ENCODE measurements at regions not wholly inside any gene's neighbourhood (a gene's known extent, or its start where the extent isn't known, plus 50 kb on each side); places are given as distances from the start of the nearest gene placed in this dataset.

DNA sequence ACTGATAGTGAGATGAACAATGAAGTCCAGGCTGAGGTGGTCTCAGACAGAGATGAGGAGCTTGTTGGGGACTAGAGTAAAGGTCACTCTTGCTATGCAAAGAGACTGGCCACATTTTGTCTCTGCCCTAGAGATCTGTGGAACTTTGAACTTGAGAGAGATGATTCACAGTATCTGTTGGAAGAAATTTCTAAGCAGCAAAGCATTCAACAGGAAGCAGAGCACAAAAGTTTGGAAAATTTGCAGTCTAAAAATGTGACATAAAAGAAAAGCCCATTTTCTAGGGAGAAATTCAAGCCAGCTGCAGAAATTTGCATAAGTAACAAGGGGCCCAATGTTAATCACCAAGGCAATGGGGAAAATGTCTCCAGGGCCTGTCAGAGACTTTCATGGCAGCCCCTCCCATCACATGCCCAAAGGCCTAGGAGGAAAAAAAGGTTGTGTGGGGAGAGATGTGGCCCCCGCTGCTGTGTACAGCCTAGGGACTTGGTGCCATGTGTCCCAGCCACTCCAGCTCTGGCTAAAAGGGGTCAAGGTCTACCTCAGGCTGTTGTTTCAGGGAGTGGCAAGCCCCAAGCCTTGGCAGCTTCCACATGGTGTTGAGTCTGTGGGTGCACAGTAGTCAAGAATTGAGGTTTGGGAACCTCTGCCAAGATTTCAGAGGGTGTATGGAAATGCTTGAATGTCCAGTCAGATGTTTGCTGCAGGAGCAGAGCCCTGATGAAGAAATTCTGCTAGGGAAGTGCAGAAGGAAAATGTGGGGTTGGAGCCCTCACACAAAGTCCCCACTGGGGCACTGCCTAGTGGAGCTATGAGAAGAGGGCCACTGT is 262.8 kb downstream of the DKK2 start:
- Histone ChIP-seq H3K4me3 (ENCODE audit: low read depth, low read length) (no peak overlapping the region), H3K27me3 (ENCODE audit: control insufficient read depth, insufficient read depth, low read length) (no peaks in the 10 kb centered on the region), H3K9me3 (ENCODE audit: control insufficient read depth, insufficient read depth, low read length) (no peaks in the 10 kb centered on the region), H3K27ac (ENCODE audit: low read depth, low read length) (no peak overlapping the region)
- TF ChIP-seq, protein P1, sequence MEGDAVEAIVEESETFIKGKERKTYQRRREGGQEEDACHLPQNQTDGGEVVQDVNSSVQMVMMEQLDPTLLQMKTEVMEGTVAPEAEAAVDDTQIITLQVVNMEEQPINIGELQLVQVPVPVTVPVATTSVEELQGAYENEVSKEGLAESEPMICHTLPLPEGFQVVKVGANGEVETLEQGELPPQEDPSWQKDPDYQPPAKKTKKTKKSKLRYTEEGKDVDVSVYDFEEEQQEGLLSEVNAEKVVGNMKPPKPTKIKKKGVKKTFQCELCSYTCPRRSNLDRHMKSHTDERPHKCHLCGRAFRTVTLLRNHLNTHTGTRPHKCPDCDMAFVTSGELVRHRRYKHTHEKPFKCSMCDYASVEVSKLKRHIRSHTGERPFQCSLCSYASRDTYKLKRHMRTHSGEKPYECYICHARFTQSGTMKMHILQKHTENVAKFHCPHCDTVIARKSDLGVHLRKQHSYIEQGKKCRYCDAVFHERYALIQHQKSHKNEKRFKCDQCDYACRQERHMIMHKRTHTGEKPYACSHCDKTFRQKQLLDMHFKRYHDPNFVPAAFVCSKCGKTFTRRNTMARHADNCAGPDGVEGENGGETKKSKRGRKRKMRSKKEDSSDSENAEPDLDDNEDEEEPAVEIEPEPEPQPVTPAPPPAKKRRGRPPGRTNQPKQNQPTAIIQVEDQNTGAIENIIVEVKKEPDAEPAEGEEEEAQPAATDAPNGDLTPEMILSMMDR (IDR thresholded peaks at IDR 0.05; ENCODE audit: low read depth, low read length) = no peak
- DNase-seq (ENCODE audit: low read depth, low spot score) = no peak
- POLR2A ChIA-PET = no interaction called here
- CTCF ChIA-PET = no interaction called here

DNA sequence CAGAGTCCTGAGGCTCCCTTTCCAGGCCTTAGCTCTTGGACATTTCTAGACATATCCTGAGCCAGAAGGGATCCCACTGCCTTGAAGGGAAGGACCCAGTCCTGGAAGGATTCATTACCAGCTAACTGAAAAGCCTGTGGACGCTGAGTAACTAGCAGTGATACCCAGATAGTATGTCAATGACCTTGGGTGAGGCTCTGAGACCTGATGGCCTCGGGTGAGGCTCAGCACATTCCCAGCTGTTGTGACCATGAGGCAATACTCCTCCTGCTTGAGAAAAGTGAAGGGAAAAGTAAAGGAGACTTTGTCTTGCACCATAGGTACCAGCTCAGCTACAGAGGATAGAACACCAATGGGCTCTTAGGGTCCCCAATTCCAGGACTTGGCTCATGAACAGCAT is 268.1 kb downstream of the DKK2 start:
- Histone ChIP-seq H3K27ac (ENCODE audit: low read depth, low read length) (no peak overlapping the region), H3K4me3 (ENCODE audit: low read depth, low read length) (no peak overlapping the region), H3K9me3 (ENCODE audit: control insufficient read depth, insufficient read depth, low read length) (no peaks in the 10 kb centered on the region), H3K27me3 (ENCODE audit: control insufficient read depth, insufficient read depth, low read length) (no peaks in the 10 kb centered on the region)
- POLR2A ChIA-PET = no interaction called here
- no peak for DNase-seq (ENCODE audit: low read depth, low spot score)
- CTCF ChIA-PET = no interaction called here
- TF ChIP-seq, protein P1 (IDR thresholded peaks at IDR 0.05; ENCODE audit: low read depth, low read length) = no peak

DNA sequence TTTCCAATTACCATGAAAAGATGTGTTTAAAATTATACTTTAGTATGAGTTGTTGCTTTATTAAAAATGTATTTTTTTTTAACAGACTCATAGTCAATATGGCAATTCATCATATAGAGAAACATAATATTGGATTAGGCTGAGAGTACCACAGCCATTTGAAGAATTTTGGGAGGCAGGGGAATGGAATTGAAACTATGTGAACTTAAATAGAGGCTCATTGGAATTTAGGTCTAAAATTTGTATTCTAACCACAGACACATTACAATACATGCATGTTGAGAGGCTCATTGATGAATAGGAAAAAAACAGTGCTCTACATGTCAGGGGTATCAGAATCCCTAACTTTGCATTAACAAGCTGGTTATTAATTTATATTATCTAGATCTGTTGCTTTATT is 269.6 kb downstream of the DKK2 start:
- H3K9me3 ChIP-seq (ENCODE audit: control insufficient read depth, insufficient read depth, low read length) = no peaks in the 10 kb centered on the region
- TF ChIP-seq, protein P1 (IDR thresholded peaks at IDR 0.05; ENCODE audit: low read depth, low read length) = no peak
- DNase-seq (ENCODE audit: low read depth, low spot score) = no peak
- CTCF ChIA-PET = interaction anchor here (0.5 kb wide), 1 partner anchor 424 kb away, joined by 4 read pairs; no protein-coding TSS in a partner anchor
- H3K27me3 ChIP-seq (ENCODE audit: control insufficient read depth, insufficient read depth, low read length) = no peaks in the 10 kb centered on the region
- POLR2A ChIA-PET = no interaction called here
- no peak overlapping the region for H3K4me3 ChIP-seq (ENCODE audit: low read depth, low read length)
- H3K27ac ChIP-seq (ENCODE audit: low read depth, low read length) = no peak overlapping the region

DNA sequence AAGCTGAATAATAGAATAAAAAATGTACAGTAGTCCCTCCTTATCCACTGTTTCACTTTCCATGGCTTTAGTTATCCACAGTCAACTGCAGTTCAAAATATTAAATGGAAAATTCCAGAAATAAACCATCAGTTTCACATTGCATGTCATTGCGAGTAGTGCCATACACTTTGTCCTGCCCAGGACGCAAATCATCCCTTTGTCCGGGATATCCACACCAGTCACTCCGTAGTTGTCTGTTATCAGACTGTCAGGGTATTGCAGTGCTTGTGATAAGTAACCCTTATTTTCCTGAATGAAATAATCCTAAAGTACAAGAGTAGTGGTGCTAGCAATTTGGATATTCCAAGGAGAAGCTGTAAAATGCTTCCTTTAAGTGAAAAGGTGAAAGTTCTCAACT is 271.3 kb downstream of the DKK2 start:
- Histone ChIP-seq H3K27me3 (ENCODE audit: control insufficient read depth, insufficient read depth, low read length) (no peaks in the 10 kb centered on the region), H3K27ac (ENCODE audit: low read depth, low read length) (no peak overlapping the region), H3K4me3 (ENCODE audit: low read depth, low read length) (no peak overlapping the region), H3K9me3 (ENCODE audit: control insufficient read depth, insufficient read depth, low read length) (no peaks in the 10 kb centered on the region)
- ChIA-PET CTCF (interaction anchor here (0.8 kb wide), 1 partner anchor 16 kb away, joined by 4 read pairs; no protein-coding TSS in a partner anchor), POLR2A (no interaction called here)
- TF ChIP-seq, protein P1 (IDR thresholded peaks at IDR 0.05; ENCODE audit: low read depth, low read length) = no peak
- DNase-seq (ENCODE audit: low read depth, low spot score) = no peak

DNA sequence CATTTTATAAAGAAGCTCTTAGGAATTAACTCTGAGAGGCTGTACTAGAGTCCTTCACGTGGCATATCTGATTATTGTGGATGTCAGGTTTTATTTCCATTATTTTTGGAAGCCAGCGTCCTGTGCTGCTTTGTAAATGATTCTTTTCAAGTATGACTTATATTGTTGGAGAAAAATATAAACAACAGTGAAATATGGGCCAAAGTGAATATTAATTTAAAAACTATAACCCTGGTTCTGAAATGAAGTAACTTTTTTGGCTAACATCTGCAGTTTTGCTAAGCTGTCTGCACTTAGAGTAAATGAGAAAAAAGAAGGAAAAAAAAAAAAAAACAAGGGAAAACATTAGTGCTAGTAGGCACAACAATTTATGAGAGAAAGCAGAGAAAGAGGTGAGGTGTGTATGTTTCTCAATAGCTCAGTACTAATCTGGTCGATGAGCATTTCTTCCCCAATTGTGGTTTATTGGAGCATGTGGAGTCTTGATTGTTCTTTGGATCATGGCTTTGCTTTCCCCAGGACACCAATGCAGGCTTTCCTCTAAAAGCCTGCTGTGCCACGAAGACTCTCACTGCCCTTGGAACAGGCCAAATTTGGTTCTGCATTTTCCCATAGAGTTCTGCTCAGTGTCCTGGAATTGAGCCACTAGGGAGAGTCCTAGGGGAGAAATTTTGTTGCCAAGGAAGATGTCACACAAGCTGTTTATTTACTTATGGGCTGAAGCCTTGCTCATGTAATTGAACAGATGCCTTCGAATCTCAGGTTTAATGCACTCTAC is 273.3 kb downstream of the DKK2 start:
- TF ChIP-seq, protein P1 (IDR thresholded peaks at IDR 0.05; ENCODE audit: low read depth, low read length) = no peak
- ChIA-PET CTCF (no interaction called here), POLR2A (no interaction called here)
- Histone ChIP-seq H3K9me3 (ENCODE audit: control insufficient read depth, insufficient read depth, low read length) (no peaks in the 10 kb centered on the region), H3K4me3 (ENCODE audit: low read depth, low read length) (no peak overlapping the region), H3K27me3 (ENCODE audit: control insufficient read depth, insufficient read depth, low read length) (no peaks in the 10 kb centered on the region), H3K27ac (ENCODE audit: low read depth, low read length) (no peak overlapping the region)
- no peak for DNase-seq (ENCODE audit: low read depth, low spot score)

All from AG04450 (cell line).